Endothelial cell of umbilical vein (primary cell): ENCODE measurements at regions not wholly inside any gene's neighbourhood (a gene's known extent, or its start where the extent isn't known, plus 50 kb on each side); places are given as distances from the start of the nearest gene placed in this dataset.

Source experiments
- BruUV-seq: library from RNA; stranded (reverse); fragments of 400-500 nt; replicated peaks from 2 replicates; lab custom pipeline; 2021; lab: Mats Ljungman, UMichigan
- CTCF ChIA-PET: fragments of 300-600, 350-600 bp; sonication (Branson Sonifier 250); formaldehyde crosslinking; loops from one replicate; lab custom pipeline; 2021; ENCODE audit warnings: antibody characterized with exemption, inconsistent platforms; lab: Charles Lee
- POLR2A ChIA-PET: fragments of 300-600, 350-600 bp; sonication (Branson Sonifier 250); formaldehyde crosslinking; loops from one replicate; lab custom pipeline; 2021; ENCODE audit warnings: antibody characterized with exemption, inconsistent platforms; lab: Charles Lee
- DNase-seq: peaks from one replicate; pipeline ENCODE4 v3.0.0-alpha.2; 2011; ENCODE audit warnings: low read depth, low spot score
- FAIRE-seq: peaks from 2 replicates; lab custom pipeline; 2011; peaks lifted over from hg19 to GRCh38; lab: Jason Lieb, UNC
- H2AFZ ChIP-seq: 2 replicates; pipeline ENCODE4 v1.6.0; 2012; ENCODE audit warnings: low read depth, low read length, control low read depth, inconsistent platforms
- H3K27ac ChIP-seq: 2 replicates; pipeline ENCODE4 v1.5.1; 2011; ENCODE audit warnings: low read depth, mild to moderate bottlenecking, control low read depth, low read length, moderate library complexity; ENCODE audit not compliant: insufficient read depth
- H3K27me3 ChIP-seq, 2 experiments: 2 replicates each; pipeline versions ENCODE4 v1.6.0 to v1.6.1; 2011; ENCODE audit warnings: low read length in 2 of 2, mixed read lengths in 1 of 2; ENCODE audit not compliant: control insufficient read depth in 2 of 2, insufficient read depth in 2 of 2
- H3K36me3 ChIP-seq, 2 experiments: 2 replicates in 1 of 2; 3 replicates in 1 of 2; pipeline ENCODE4 v1.5.1; 2011; ENCODE audit warnings: low read length in 2 of 2, mild to moderate bottlenecking in 1 of 2, moderate library complexity in 1 of 2; ENCODE audit not compliant: control insufficient read depth in 2 of 2, insufficient read depth in 2 of 2; ENCODE audit errors: extremely low read depth in 1 of 2
- H3K4me1 ChIP-seq: 3 replicates; pipeline ENCODE4 v1.5.1; 2011; ENCODE audit warnings: mild to moderate bottlenecking, low read length; ENCODE audit not compliant: control insufficient read depth, insufficient read depth; ENCODE audit errors: extremely low read depth
- H3K4me2 ChIP-seq: 2 replicates; pipeline ENCODE4 v1.6.1; 2011; ENCODE audit warnings: low read length, control low read depth, mixed read lengths; ENCODE audit not compliant: insufficient read depth
- H3K4me3 ChIP-seq, 3 experiments: fragments of 200-600 bp in 1 of 3; sonication (generic), shearing (Covaris generic) in 1 of 3; replicated peaks in 1 of 3; 2 replicates each; pipeline ENCODE4 v1.5.1; 2011 to 2016; ENCODE audit warnings: control low read depth in 3 of 3, low read length in 3 of 3, mild to moderate bottlenecking in 2 of 3, inconsistent platforms in 1 of 3, low read depth in 1 of 3, moderate library complexity in 1 of 3; ENCODE audit not compliant: insufficient read depth in 1 of 3
- H3K79me2 ChIP-seq: 2 replicates; pipeline ENCODE4 v1.6.0; 2012; ENCODE audit warnings: low read length, inconsistent platforms; ENCODE audit not compliant: control insufficient read depth, insufficient read depth
- H3K9ac ChIP-seq: replicated peaks from 2 replicates; pipeline ENCODE3; 2011; ENCODE audit warnings: low read length, control low read depth; ENCODE audit not compliant: insufficient read depth; ENCODE audit errors: extremely low read depth
- H3K9me1 ChIP-seq: replicated peaks from 3 replicates; pipeline ENCODE4 v1.6.0; 2011; ENCODE audit warnings: mild to moderate bottlenecking, low read length; ENCODE audit not compliant: control insufficient read depth, insufficient read depth; ENCODE audit errors: extremely low read depth
- H3K9me3 ChIP-seq: replicated peaks from 2 replicates; pipeline ENCODE4 v1.5.1; 2012; ENCODE audit warnings: low read length, inconsistent platforms; ENCODE audit not compliant: control insufficient read depth, insufficient read depth
- H4K20me1 ChIP-seq: replicated peaks from 2 replicates; pipeline ENCODE3; 2011; ENCODE audit warnings: mild to moderate bottlenecking, low read length; ENCODE audit not compliant: control insufficient read depth, insufficient read depth; ENCODE audit errors: extremely low read depth
- EZH2 ChIP-seq: IDR thresholded peaks from 2 replicates; pipeline ENCODE4 v1.6.1; 2012; ENCODE audit warnings: borderline replicate concordance, low read depth, mild to moderate bottlenecking, moderate library complexity, low read length, inconsistent platforms; ENCODE audit not compliant: severe bottlenecking
- FOS ChIP-seq: IDR thresholded peaks from 2 replicates; pipeline ENCODE4 v1.6.1; 2011; ENCODE audit warnings: mild to moderate bottlenecking, low read length, moderate library complexity, borderline replicate concordance; ENCODE audit not compliant: insufficient read depth
- GATA2 ChIP-seq: IDR thresholded peaks from 2 replicates; pipeline ENCODE4 v1.7.0; 2011; ENCODE audit warnings: low read depth, mild to moderate bottlenecking, moderate library complexity, mixed read lengths, low read length; ENCODE audit not compliant: insufficient read length, insufficient read depth
- JUN ChIP-seq: IDR thresholded peaks from 2 replicates; pipeline ENCODE4 v1.6.1; 2011; ENCODE audit warnings: borderline replicate concordance, low read depth; ENCODE audit not compliant: insufficient read length, insufficient read depth
- MAX ChIP-seq: IDR thresholded peaks from 2 replicates; pipeline ENCODE4 v1.6.1; 2011; ENCODE audit not compliant: insufficient read depth, insufficient read length
- MYC ChIP-seq: IDR thresholded peaks from one replicate; pipeline ENCODE4 v1.6.1; 2011; ENCODE audit warnings: mild to moderate bottlenecking, low read depth, low read length
- POLR2A ChIP-seq: IDR thresholded peaks from 2 replicates; pipeline ENCODE4 v1.6.1; 2012; ENCODE audit warnings: low read depth, mild to moderate bottlenecking, control low read depth, low read length
- POLR2AphosphoS5 ChIP-seq: IDR thresholded peaks from 2 replicates; pipeline ENCODE4 v1.6.1; 2012; ENCODE audit warnings: low read depth, mild to moderate bottlenecking, control low read depth, low read length, moderate library complexity; ENCODE audit not compliant: insufficient read depth
- dilution Hi-C: fragments of 300-500 bp; cut with MboI; formaldehyde crosslinking; loops from one replicate; pipeline ENCODE4 v1.15.0; 2019; ENCODE audit warnings: low sequenced_read_pairs; ENCODE audit not compliant: extremely low pct_ligation_motif_present
- intact Hi-C: fragments of 100-400 bp; cut with micrococcal nuclease; formaldehyde crosslinking; loops from one replicate; pipeline ENCODE4 v1.10.0; 2022
- TF ChIP-seq, protein P1 (sequence below), 2 donors: IDR thresholded peaks; 1 replicate in 1 of 2; 2 replicates in 1 of 2; pipeline ENCODE4 v1.5.1; 2011; ENCODE audit warnings: low read length in 2 of 2, mild to moderate bottlenecking in 2 of 2, moderate library complexity in 2 of 2, control low read depth in 1 of 2, inconsistent platforms in 1 of 2, low read depth in 1 of 2; ENCODE audit not compliant: insufficient read depth in 1 of 2; ENCODE audit errors: extremely low read depth in 1 of 2

DNA sequence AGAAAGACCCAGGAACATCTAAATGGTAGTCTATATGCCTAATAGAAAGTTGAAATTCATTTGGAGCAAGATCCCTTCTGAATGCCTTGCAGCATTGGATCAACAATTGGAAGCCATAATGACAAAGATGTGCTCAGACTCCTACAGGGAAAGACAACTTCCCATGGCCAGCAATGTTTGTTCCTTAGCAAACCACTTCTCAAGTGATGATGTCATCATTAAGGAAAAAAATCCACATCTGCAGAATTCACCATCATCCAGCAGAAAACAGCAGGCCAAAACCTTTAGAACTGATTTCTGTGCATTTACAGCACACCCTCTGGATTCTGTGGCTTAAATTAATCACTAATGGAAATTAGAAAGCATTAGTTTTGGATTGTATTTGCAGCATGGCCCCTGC is 82.4 kb upstream of the ZIC3 start:
- no peak for DNase-seq
- Histone ChIP-seq H3K36me3 (no peaks in the 10 kb centered on the region), H2AFZ (no peak overlapping the region), H3K27ac (no peak overlapping the region), H3K9ac (no peak overlapping the region), H3K9me3 (no peaks in the 10 kb centered on the region), H3K4me3 (no peak overlapping the region), H3K27me3 (no peaks in the 10 kb centered on the region), H3K9me1 (no peaks in the 10 kb centered on the region), H3K79me2 (no peaks in the 10 kb centered on the region), H3K4me2 (no peak overlapping the region), H4K20me1 (no peaks in the 10 kb centered on the region), H3K4me1 (no peaks in the 10 kb centered on the region)
- no peak for FAIRE-seq
- no TSS peak for BruUV-seq
- CTCF ChIA-PET: no interaction called here
- dilution Hi-C loops: no loop called here
- intact Hi-C loops: no loop called here
- TF ChIP-seq MYC: no peak
- no peak for TF ChIP-seq GATA2
- no peak for TF ChIP-seq POLR2AphosphoS5
- TF ChIP-seq, protein P1, sequence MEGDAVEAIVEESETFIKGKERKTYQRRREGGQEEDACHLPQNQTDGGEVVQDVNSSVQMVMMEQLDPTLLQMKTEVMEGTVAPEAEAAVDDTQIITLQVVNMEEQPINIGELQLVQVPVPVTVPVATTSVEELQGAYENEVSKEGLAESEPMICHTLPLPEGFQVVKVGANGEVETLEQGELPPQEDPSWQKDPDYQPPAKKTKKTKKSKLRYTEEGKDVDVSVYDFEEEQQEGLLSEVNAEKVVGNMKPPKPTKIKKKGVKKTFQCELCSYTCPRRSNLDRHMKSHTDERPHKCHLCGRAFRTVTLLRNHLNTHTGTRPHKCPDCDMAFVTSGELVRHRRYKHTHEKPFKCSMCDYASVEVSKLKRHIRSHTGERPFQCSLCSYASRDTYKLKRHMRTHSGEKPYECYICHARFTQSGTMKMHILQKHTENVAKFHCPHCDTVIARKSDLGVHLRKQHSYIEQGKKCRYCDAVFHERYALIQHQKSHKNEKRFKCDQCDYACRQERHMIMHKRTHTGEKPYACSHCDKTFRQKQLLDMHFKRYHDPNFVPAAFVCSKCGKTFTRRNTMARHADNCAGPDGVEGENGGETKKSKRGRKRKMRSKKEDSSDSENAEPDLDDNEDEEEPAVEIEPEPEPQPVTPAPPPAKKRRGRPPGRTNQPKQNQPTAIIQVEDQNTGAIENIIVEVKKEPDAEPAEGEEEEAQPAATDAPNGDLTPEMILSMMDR (IDR thresholded peaks at IDR 0.05; ENCODE audit: extremely low read depth in 1 of 2, insufficient read depth in 1 of 2, low read depth in 1 of 2, low read length in 2 of 2): no peak
- no peak for TF ChIP-seq JUN
- TF ChIP-seq MAX: no peak
- no peak for TF ChIP-seq EZH2
- TF ChIP-seq POLR2A: no peak
- TF ChIP-seq FOS: no peak
- POLR2A ChIA-PET: no interaction called here
